ENCODE measurements at regions not wholly inside any gene's neighbourhood (a gene's known extent, or its start where the extent isn't known, plus 50 kb on each side); places are given as distances from the start of the nearest gene placed in this dataset.
"Not testable (repeated sequence)": the region's sequence is repeated elsewhere in the genome, so short reads cannot be mapped to it uniquely, and the experiment has no call there.

GRCh38 chr15:83335542-83335941 lies 51.1 kb upstream of the BNC1 start:
- H3K27me3 ChIP-seq (ENCODE audit: control insufficient read depth, insufficient read depth, low read length); ATAC-seq (ENCODE audit: low read depth in 2 of 2); H3K27ac Mint-ChIP-seq; H3K36me3 ChIP-seq (ENCODE audit: control insufficient read depth, insufficient read depth, low read length); H3K4me1 ChIP-seq (ENCODE audit: control insufficient read depth, insufficient read depth, low read length, poor library complexity, severe bottlenecking); H3K36me3 Mint-ChIP-seq; H3K9me3 ChIP-seq (ENCODE audit: control insufficient read depth in 2 of 2, low read length in 2 of 2); H3K27me3 Mint-ChIP-seq; H3K4me3 Mint-ChIP-seq; DNase-seq; H3K4me1 Mint-ChIP-seq; H3K27ac ChIP-seq (ENCODE audit: insufficient read depth, low read length, poor library complexity, severe bottlenecking); H3K9me3 Mint-ChIP-seq; H3K4me3 ChIP-seq (ENCODE audit: low read depth, low read length): not testable (repeated sequence)

GRCh38 chr15:83339396-83339795 lies 54.9 kb upstream of the BNC1 start:
- H3K27ac ChIP-seq (ENCODE audit: insufficient read depth, low read length, poor library complexity, severe bottlenecking), result no peak overlapping the region

GRCh38 chr15:83340087-83340486 lies 55.6 kb upstream of the BNC1 start:
- Mint-ChIP-seq H3K4me3 (no peak overlapping the region), H3K27me3 (no peaks in the 10 kb centered on the region), H3K36me3 (no peaks in the 10 kb centered on the region), H3K9me3 (peaks cover 0 to 6% (median 2%) of the 10 kb centered on the region in 7 donors), H3K4me1 (no peaks in the 10 kb centered on the region), H3K27ac (no peak overlapping the region)
- no peak overlapping the region for H3K4me3 ChIP-seq (ENCODE audit: low read depth, low read length)
- DNase-seq, result no peak
- H3K27ac ChIP-seq (ENCODE audit: insufficient read depth, low read length, poor library complexity, severe bottlenecking), result no peak overlapping the region
- no peak for ATAC-seq (ENCODE audit: low read depth in 2 of 2)
- H3K4me1 ChIP-seq (ENCODE audit: control insufficient read depth, insufficient read depth, low read length, poor library complexity, severe bottlenecking), result no peaks in the 10 kb centered on the region
- H3K36me3 ChIP-seq (ENCODE audit: control insufficient read depth, insufficient read depth, low read length), result no peaks in the 10 kb centered on the region
- no peaks in the 10 kb centered on the region for H3K27me3 ChIP-seq (ENCODE audit: control insufficient read depth, insufficient read depth, low read length)
- H3K9me3 ChIP-seq (ENCODE audit: control insufficient read depth in 2 of 2, low read length in 2 of 2), result peaks cover 3 to 4% of the 10 kb centered on the region in 2 experiments

More at GRCh38 chr15:83339396-83339795, 54.9 kb upstream of the BNC1 start:
- peaks cover 3 to 4% of the 10 kb centered on the region in 2 experiments for H3K9me3 ChIP-seq (ENCODE audit: control insufficient read depth in 2 of 2, low read length in 2 of 2)
- peaks cover 0 to 6% (median 2%) of the 10 kb centered on the region in 7 donors for H3K9me3 Mint-ChIP-seq
- no peaks in the 10 kb centered on the region for H3K4me1 ChIP-seq (ENCODE audit: control insufficient read depth, insufficient read depth, low read length, poor library complexity, severe bottlenecking)
- no peaks in the 10 kb centered on the region for H3K4me1 Mint-ChIP-seq
- no peaks in the 10 kb centered on the region for H3K27me3 Mint-ChIP-seq
- H3K36me3 Mint-ChIP-seq, result no peaks in the 10 kb centered on the region
- no peaks in the 10 kb centered on the region for H3K27me3 ChIP-seq (ENCODE audit: control insufficient read depth, insufficient read depth, low read length)
- no peak overlapping the region for H3K4me3 Mint-ChIP-seq
- H3K4me3 ChIP-seq (ENCODE audit: low read depth, low read length), result no peak overlapping the region
- H3K27ac Mint-ChIP-seq, result no peak overlapping the region
- DNase-seq, result no peak
- no peaks in the 10 kb centered on the region for H3K36me3 ChIP-seq (ENCODE audit: control insufficient read depth, insufficient read depth, low read length)
- ATAC-seq (ENCODE audit: low read depth in 2 of 2), result no peak

- Mint-ChIP-seq H3K4me1 (no peaks in the 10 kb centered on the region), H3K36me3 (no peaks in the 10 kb centered on the region), H3K27ac (no peak overlapping the region), H3K9me3 (no peaks in the 10 kb centered on the region), H3K4me3 (no peak overlapping the region), H3K27me3 (peaks cover 7% of the 10 kb centered on the region)
- Histone ChIP-seq H3K4me3 (ENCODE audit: low read depth, low read length) (no peak overlapping the region), H3K4me1 (ENCODE audit: control insufficient read depth, insufficient read depth, low read length, poor library complexity, severe bottlenecking) (no peaks in the 10 kb centered on the region), H3K27me3 (ENCODE audit: control insufficient read depth, insufficient read depth, low read length) (no peaks in the 10 kb centered on the region), H3K36me3 (ENCODE audit: control insufficient read depth, insufficient read depth, low read length) (no peaks in the 10 kb centered on the region), H3K9me3 (ENCODE audit: control insufficient read depth in 2 of 2, low read length in 2 of 2) (no peaks in the 10 kb centered on the region), H3K27ac (ENCODE audit: insufficient read depth, low read length, poor library complexity, severe bottlenecking) (no peak overlapping the region)
- ATAC-seq (ENCODE audit: low read depth in 2 of 2) (no peak), DNase-seq (no peak)
These were observed 61.9 kb upstream of the BNC1 start for GRCh38 chr15:83346342-83346741.

- Mint-ChIP-seq H3K36me3 (no peaks in the 10 kb centered on the region), H3K4me1 (no peaks in the 10 kb centered on the region), H3K27ac (no peak overlapping the region), H3K9me3 (no peaks in the 10 kb centered on the region), H3K4me3 (no peak overlapping the region), H3K27me3 (no peaks in the 10 kb centered on the region)
- H3K27ac ChIP-seq (ENCODE audit: insufficient read depth, low read length, poor library complexity, severe bottlenecking), result no peak overlapping the region
- ATAC-seq (ENCODE audit: low read depth in 2 of 2), result no peak
- no peaks in the 10 kb centered on the region for H3K36me3 ChIP-seq (ENCODE audit: control insufficient read depth, insufficient read depth, low read length)
- H3K9me3 ChIP-seq (ENCODE audit: control insufficient read depth in 2 of 2, low read length in 2 of 2), result no peaks in the 10 kb centered on the region
- H3K4me1 ChIP-seq (ENCODE audit: control insufficient read depth, insufficient read depth, low read length, poor library complexity, severe bottlenecking), result no peaks in the 10 kb centered on the region
- H3K27me3 ChIP-seq (ENCODE audit: control insufficient read depth, insufficient read depth, low read length), result no peaks in the 10 kb centered on the region
- DNase-seq, result no peak
- H3K4me3 ChIP-seq (ENCODE audit: low read depth, low read length), result no peak overlapping the region
These were observed 67.7 kb upstream of the BNC1 start for GRCh38 chr15:83352119-83352518.

- H3K27me3 ChIP-seq (ENCODE audit: control insufficient read depth, insufficient read depth, low read length), result no peaks in the 10 kb centered on the region
- no peak overlapping the region for H3K27ac ChIP-seq (ENCODE audit: insufficient read depth, low read length, poor library complexity, severe bottlenecking)
- no peaks in the 10 kb centered on the region for H3K4me1 ChIP-seq (ENCODE audit: control insufficient read depth, insufficient read depth, low read length, poor library complexity, severe bottlenecking)
- Mint-ChIP-seq H3K27ac (no peak overlapping the region), H3K36me3 (no peaks in the 10 kb centered on the region), H3K4me1 (no peaks in the 10 kb centered on the region), H3K27me3 (no peaks in the 10 kb centered on the region), H3K4me3 (no peak overlapping the region), H3K9me3 (peaks cover 0 to 2% (median 0%) of the 10 kb centered on the region in 7 donors)
- DNase-seq, result no peak
- H3K4me3 ChIP-seq (ENCODE audit: low read depth, low read length), result no peak overlapping the region
- H3K9me3 ChIP-seq (ENCODE audit: control insufficient read depth in 2 of 2, low read length in 2 of 2), result no peaks in the 10 kb centered on the region
- ATAC-seq (ENCODE audit: low read depth in 2 of 2), result no peak
- H3K36me3 ChIP-seq (ENCODE audit: control insufficient read depth, insufficient read depth, low read length), result no peaks in the 10 kb centered on the region
These were observed 72.3 kb upstream of the BNC1 start for GRCh38 chr15:83356501-83357399.

- H3K36me3 Mint-ChIP-seq, result no peaks in the 10 kb centered on the region
- H3K27me3 ChIP-seq (ENCODE audit: control insufficient read depth, insufficient read depth, low read length), result no peaks in the 10 kb centered on the region
- DNase-seq, result no peak
- ATAC-seq (ENCODE audit: low read depth in 2 of 2), result no peak
- H3K4me3 Mint-ChIP-seq, result no peak overlapping the region
- no peak overlapping the region for H3K27ac Mint-ChIP-seq
- no peaks in the 10 kb centered on the region for H3K4me1 Mint-ChIP-seq
- no peak overlapping the region for H3K4me3 ChIP-seq (ENCODE audit: low read depth, low read length)
- H3K9me3 Mint-ChIP-seq, result peaks cover 0 to 2% (median 0%) of the 10 kb centered on the region in 7 donors
- no peaks in the 10 kb centered on the region for H3K9me3 ChIP-seq (ENCODE audit: control insufficient read depth in 2 of 2, low read length in 2 of 2)
- H3K27me3 Mint-ChIP-seq, result peaks cover 11% of the 10 kb centered on the region
- no peaks in the 10 kb centered on the region for H3K36me3 ChIP-seq (ENCODE audit: control insufficient read depth, insufficient read depth, low read length)
- no peaks in the 10 kb centered on the region for H3K4me1 ChIP-seq (ENCODE audit: control insufficient read depth, insufficient read depth, low read length, poor library complexity, severe bottlenecking)
- no peak overlapping the region for H3K27ac ChIP-seq (ENCODE audit: insufficient read depth, low read length, poor library complexity, severe bottlenecking)
These were observed 74.6 kb upstream of the BNC1 start for GRCh38 chr15:83358972-83359564.

- ATAC-seq (ENCODE audit: low read depth in 2 of 2) (no peak), DNase-seq (no peak)
- peaks cover 16% of the 10 kb centered on the region for H3K27me3 ChIP-seq (ENCODE audit: control insufficient read depth, insufficient read depth, low read length)
- no peaks in the 10 kb centered on the region for H3K36me3 ChIP-seq (ENCODE audit: control insufficient read depth, insufficient read depth, low read length)
- no peak overlapping the region for H3K4me3 ChIP-seq (ENCODE audit: low read depth, low read length)
- Mint-ChIP-seq H3K36me3 (no peaks in the 10 kb centered on the region), H3K9me3 (peaks cover 0 to 3% (median 0%) of the 10 kb centered on the region in 7 donors), H3K27ac (no peak overlapping the region), H3K4me3 (no peak overlapping the region), H3K27me3 (peaks cover 41% of the 10 kb centered on the region), H3K4me1 (peaks cover 0 to 13% (median 12%) of the 10 kb centered on the region in 4 donors)
- no peaks in the 10 kb centered on the region for H3K9me3 ChIP-seq (ENCODE audit: control insufficient read depth in 2 of 2, low read length in 2 of 2)
- H3K27ac ChIP-seq (ENCODE audit: insufficient read depth, low read length, poor library complexity, severe bottlenecking), result no peak overlapping the region
- H3K4me1 ChIP-seq (ENCODE audit: control insufficient read depth, insufficient read depth, low read length, poor library complexity, severe bottlenecking), result peaks cover 5% of the 10 kb centered on the region
These were observed 78.2 kb upstream of the BNC1 start for GRCh38 chr15:83362706-83363105.
